ENCODE measurements at regions not wholly inside any gene's neighbourhood (a gene's known extent, or its start where the extent isn't known, plus 50 kb on each side); places are given as distances from the start of the nearest gene placed in this dataset.

DNA sequence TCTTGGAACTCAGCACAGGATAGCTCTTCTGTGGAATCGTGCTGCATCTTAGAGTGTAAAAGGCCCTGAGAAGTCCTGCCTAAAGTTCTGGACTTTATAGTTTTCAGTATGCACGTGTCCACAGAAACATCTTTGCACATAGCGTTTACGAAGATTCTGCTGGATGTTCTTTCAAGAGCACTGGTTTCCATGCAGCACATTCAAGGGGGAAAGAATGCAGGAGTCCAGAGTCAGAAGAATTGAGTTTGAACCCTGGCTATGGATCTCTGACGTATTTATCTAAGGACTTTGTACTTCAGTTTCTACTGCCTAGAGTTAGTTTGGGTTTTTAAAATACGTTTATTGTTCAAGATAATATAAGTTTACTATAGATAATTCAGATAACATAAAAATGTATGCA is 282.8 kb upstream of the ZMIZ1 start:
- no peaks in the 10 kb centered on the region for H3K27me3 ChIP-seq
- H3K4me1 ChIP-seq (ENCODE audit: insufficient read depth) = peaks cover 6% of the 10 kb centered on the region
- intact Hi-C loops (cut with DNase I) = no loop called here
- 81 to 90% (median 85%) methylated on average over 6 of the region's 6 CpGs for WGBS, 3 donors
- TF ChIP-seq, protein P1, sequence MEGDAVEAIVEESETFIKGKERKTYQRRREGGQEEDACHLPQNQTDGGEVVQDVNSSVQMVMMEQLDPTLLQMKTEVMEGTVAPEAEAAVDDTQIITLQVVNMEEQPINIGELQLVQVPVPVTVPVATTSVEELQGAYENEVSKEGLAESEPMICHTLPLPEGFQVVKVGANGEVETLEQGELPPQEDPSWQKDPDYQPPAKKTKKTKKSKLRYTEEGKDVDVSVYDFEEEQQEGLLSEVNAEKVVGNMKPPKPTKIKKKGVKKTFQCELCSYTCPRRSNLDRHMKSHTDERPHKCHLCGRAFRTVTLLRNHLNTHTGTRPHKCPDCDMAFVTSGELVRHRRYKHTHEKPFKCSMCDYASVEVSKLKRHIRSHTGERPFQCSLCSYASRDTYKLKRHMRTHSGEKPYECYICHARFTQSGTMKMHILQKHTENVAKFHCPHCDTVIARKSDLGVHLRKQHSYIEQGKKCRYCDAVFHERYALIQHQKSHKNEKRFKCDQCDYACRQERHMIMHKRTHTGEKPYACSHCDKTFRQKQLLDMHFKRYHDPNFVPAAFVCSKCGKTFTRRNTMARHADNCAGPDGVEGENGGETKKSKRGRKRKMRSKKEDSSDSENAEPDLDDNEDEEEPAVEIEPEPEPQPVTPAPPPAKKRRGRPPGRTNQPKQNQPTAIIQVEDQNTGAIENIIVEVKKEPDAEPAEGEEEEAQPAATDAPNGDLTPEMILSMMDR (IDR thresholded peaks at IDR 0.05) = no peak
- no peak for TF ChIP-seq POLR2A (IDR thresholded peaks at IDR 0.05)
- TF ChIP-seq EP300 (IDR thresholded peaks at IDR 0.05) = no peak
- H3K4me3 ChIP-seq = no peak overlapping the region
- H3K27ac ChIP-seq = no peak overlapping the region
- H3K9me3 ChIP-seq = no peaks in the 10 kb centered on the region
- no peak for DNase-seq
- no peaks in the 10 kb centered on the region for H3K36me3 ChIP-seq

DNA sequence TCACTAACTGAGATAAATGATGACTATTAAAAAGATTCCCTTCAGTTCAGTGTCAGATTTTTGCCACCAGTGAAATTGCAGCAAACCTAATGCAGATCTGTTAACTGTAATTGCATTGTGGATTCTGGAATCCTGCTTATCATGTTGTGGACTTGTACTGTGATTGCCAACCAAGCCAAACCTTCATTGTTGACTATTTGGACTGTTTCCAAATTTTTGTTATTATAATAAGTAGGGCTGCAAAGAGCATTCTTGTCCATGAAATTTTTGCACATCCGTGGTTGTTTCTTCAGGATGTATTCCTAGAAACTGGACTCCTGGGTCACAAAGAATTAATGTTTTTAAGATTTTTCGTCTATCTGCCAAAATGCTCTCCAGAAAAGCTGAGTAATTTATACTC is 281.6 kb upstream of the ZMIZ1 start:
- TF ChIP-seq, protein P1 (IDR thresholded peaks at IDR 0.05) = no peak
- TF ChIP-seq EP300 (IDR thresholded peaks at IDR 0.05) (no peak), POLR2A (IDR thresholded peaks at IDR 0.05) (no peak)
- Histone ChIP-seq H3K4me1 (ENCODE audit: insufficient read depth) (peaks cover 6% of the 10 kb centered on the region), H3K4me3 (no peak overlapping the region), H3K27me3 (no peaks in the 10 kb centered on the region), H3K36me3 (no peaks in the 10 kb centered on the region), H3K9me3 (no peaks in the 10 kb centered on the region), H3K27ac (no peak overlapping the region)
- intact Hi-C loops (cut with DNase I) = no loop called here
- 3 to 6% (median 6%) methylated on average over 2 of the region's 2 CpGs for WGBS, 3 donors
- no peak for DNase-seq

DNA sequence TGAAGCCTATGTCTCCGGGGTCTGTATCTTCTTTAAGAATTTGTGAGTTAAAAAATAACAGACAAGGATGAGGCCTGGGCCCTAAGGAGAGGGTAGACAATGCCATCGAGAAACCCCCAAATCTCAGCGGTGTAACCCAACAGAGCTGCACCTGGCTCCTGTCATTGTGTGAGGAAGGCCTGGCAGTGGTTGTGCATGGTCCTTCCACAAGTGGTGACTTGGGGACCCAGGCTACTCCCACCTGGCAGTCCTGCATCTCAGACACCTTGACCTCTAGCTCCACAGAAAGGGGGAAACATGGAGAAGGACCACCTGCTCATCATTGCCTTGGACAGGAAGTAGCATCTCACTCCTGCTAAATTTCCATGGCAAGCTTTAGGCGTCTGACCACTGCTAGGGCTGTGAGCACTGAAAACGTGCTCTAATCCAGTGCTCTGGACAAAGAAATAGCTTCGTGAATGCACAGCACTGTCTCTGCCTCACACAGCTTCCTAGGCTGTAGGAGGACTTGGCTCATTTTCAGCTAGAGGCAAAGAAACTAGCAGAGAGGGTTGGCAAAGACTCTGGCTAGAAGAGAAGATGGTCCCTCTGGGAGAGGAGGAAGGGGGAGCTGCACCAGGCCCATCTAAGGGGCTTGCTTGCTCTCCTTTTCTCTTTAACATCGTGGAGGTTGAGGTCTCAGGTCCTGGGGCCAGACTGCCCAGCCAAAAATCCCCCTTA is 273.9 kb upstream of the ZMIZ1 start:
- TF ChIP-seq, protein P1 (IDR thresholded peaks at IDR 0.05) = no peak
- TF ChIP-seq EP300 (IDR thresholded peaks at IDR 0.05) (no peak), POLR2A (IDR thresholded peaks at IDR 0.05) (no peak)
- intact Hi-C loops (cut with DNase I) = loop anchor here in 1 of 4 donors (10.0 kb wide), 1 partner anchor 400 kb away; no protein-coding TSS in a partner anchor
- H3K36me3 ChIP-seq = no peaks in the 10 kb centered on the region
- DNase-seq = no peak
- no peak overlapping the region for H3K4me3 ChIP-seq
- H3K27me3 ChIP-seq = no peaks in the 10 kb centered on the region
- 64 to 76% (median 71%) methylated on average over 7 of the region's 7 CpGs for WGBS, 3 donors
- H3K27ac ChIP-seq = no peak overlapping the region
- no peaks in the 10 kb centered on the region for H3K9me3 ChIP-seq
- H3K4me1 ChIP-seq (ENCODE audit: insufficient read depth) = no peaks in the 10 kb centered on the region

DNA sequence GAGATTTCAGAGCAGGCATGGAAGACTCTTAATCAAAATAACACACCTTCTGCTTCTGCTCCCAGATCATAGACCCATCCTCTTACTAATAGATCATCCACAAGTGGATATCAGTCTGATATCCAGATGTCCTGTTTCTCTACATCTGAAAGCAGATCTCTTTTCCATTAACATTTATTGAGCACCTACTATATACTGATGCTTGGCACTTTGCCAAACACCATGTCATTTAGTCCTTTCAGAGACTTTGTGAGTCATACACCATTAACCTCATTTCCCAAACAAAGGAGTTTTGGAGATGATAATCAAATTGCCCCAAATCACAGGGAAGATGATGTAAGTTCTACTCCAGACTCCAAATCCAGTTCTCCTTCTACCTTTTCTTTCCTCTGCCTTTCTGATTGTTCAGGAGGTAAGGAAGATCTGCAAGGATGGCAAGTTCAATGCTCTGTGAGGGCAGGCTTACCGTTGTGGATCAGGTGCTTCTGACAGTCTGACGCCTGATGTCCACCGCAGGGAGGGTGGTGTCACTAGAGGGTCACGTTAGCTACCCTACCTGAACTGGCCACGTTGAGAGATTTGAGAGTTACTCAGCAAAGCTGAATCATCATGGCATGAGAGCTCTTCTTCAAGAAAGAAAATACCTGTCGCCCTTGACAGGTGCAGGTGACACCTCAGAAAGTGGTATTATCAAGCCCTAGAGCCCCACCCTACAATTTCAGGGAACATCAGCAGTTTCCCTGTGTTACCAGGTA is 269.6 kb upstream of the ZMIZ1 start:
- H3K4me3 ChIP-seq = no peak overlapping the region

More for the DNA sequence above, 269.6 kb upstream of the ZMIZ1 start:
- 93 to 95% (median 95%) methylated on average over 6 of the region's 6 CpGs for WGBS, 3 donors
- Histone ChIP-seq H3K4me1 (ENCODE audit: insufficient read depth) (peaks cover 18% of the 10 kb centered on the region), H3K9me3 (no peaks in the 10 kb centered on the region), H3K36me3 (no peaks in the 10 kb centered on the region), H3K27ac (no peak overlapping the region), H3K27me3 (no peaks in the 10 kb centered on the region)
- TF ChIP-seq EP300 (IDR thresholded peaks at IDR 0.05) (no peak), POLR2A (IDR thresholded peaks at IDR 0.05) (no peak)
- TF ChIP-seq, protein P1 (IDR thresholded peaks at IDR 0.05) = no peak
- no peak for DNase-seq
- intact Hi-C loops (cut with DNase I) = loop anchor here in 1 of 4 donors (10.0 kb wide), 1 partner anchor 396 kb away; no protein-coding TSS in a partner anchor
